Loucy (cell line): ENCODE measurements at regions not wholly inside any gene's neighbourhood (a gene's known extent, or its start where the extent isn't known, plus 50 kb on each side); places are given as distances from the start of the nearest gene placed in this dataset.

Source experiments
- CTCF ChIP-seq: fragments of 200-600 bp; sonication (generic); conservative IDR thresholded peaks from 2 replicates; pipeline ENCODE4 v1.5.1; 2014; ENCODE audit warnings: mild to moderate bottlenecking, antibody characterized with exemption, low read length
- EZH2phosphoT487 ChIP-seq: fragments of 200-600 bp; IDR thresholded peaks from 2 replicates; pipeline ENCODE4 v1.6.1; 2018; ENCODE audit warnings: antibody characterized with exemption, mild to moderate bottlenecking, moderate library complexity, borderline replicate concordance

DNA sequence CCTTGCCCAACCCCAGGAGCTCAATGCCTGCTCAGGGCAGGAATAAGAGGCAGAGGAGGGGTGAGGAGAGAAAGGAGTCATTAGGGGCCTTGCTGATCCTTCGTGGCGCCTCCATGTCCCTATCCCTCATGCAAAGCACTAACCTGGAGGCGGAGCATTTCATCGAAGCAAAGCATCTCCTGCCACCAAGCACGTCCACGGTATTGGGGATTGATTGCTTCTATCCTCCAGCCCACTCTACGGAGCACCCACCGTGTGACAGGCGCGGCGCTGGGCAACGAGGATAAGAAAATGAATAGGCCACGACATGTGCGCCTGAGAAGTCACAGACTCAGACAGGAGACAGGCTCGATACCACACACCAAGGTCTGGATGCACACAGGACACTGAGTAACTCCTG, 67.0 kb downstream of the IGLL1 start:
- TF ChIP-seq CTCF (no peak), EZH2phosphoT487 (no peak)
